ENCODE measurements at regions not wholly inside any gene's neighbourhood (a gene's known extent, or its start where the extent isn't known, plus 50 kb on each side); places are given as distances from the start of the nearest gene placed in this dataset.

DNA sequence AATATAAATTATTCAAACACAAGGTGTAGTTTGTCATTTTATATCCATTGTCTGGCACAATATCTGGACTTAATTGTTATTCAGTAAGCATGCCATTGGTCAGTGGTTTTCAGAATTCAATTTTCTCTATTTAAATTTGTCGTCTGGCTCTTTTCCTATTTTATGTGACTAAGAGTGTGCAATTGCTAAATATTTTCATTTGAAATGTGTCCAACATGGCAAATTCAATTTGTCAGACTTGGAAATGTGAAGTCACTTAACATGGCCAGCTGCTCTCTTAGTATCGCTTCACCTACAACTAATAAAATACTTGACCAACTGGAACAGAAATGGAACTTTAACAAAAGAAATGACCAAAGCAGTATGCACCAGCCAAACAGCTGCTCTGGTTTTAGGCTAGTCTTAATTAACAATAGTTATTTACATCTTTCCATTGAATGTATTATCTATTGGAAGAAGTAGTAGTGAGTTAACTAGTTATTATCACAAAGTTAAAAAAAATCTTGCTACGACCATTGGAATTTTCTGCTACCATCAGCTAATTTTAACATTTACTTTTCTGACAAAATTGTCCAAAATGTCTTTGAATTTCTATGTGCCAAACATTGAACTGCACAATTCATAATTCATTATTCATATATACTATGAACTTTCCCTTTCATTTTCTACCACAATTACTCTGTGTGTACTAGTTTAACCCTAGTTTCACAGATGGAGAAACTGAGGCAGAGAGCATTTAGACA is 720.7 kb upstream of the FAM174A start:
- 7 to 28% (median 19%) methylated on average over 3 of the region's 3 CpGs for WGBS, 3 donors
- Histone ChIP-seq H3K4me3 (no peak overlapping the region), H3K27me3 (ENCODE audit: insufficient read depth in 3 of 3, low read length in 2 of 3) (no peaks in the 10 kb centered on the region), H3K27ac (no peak overlapping the region), H3K9me3 (no peaks in the 10 kb centered on the region), H3K4me1 (no peaks in the 10 kb centered on the region), H3K36me3 (ENCODE audit: insufficient read depth in 1 of 2, low read depth in 1 of 2) (no peaks in the 10 kb centered on the region)
- no peak for ATAC-seq
- TF ChIP-seq, protein P1, sequence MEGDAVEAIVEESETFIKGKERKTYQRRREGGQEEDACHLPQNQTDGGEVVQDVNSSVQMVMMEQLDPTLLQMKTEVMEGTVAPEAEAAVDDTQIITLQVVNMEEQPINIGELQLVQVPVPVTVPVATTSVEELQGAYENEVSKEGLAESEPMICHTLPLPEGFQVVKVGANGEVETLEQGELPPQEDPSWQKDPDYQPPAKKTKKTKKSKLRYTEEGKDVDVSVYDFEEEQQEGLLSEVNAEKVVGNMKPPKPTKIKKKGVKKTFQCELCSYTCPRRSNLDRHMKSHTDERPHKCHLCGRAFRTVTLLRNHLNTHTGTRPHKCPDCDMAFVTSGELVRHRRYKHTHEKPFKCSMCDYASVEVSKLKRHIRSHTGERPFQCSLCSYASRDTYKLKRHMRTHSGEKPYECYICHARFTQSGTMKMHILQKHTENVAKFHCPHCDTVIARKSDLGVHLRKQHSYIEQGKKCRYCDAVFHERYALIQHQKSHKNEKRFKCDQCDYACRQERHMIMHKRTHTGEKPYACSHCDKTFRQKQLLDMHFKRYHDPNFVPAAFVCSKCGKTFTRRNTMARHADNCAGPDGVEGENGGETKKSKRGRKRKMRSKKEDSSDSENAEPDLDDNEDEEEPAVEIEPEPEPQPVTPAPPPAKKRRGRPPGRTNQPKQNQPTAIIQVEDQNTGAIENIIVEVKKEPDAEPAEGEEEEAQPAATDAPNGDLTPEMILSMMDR (IDR thresholded peaks at IDR 0.05) = no peak
- no peak for DNase-seq
- intact Hi-C loops (cut with DNase I) = no loop called here

DNA sequence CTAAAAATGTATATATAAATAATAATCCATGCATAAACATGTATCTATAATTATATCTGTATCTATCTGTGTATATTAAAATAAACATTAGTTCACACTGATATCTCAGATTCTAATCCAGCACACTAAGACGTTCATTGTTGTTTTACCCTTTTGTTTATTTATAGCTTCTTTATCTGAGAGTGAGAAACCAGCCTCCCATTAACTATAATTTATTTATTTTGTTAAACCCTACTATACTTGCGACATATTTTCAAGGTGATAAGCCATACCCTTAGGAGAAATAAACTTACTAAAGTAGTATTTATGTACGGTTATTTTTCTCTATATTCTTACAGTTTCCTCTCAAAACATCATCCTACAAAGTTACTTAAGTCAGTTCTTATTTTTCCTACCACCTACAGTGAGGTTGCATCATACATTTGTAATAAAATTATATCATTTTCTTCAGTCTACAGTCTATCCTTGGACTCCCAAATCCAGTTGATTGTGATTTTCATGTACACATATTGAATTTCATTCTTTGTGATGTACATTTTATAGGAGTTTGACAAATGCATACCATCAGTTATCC is 726.4 kb upstream of the FAM174A start:
- TF ChIP-seq, protein P1 (IDR thresholded peaks at IDR 0.05) = no peak
- WGBS, 3 donors = 80 to 92% (median 89%) methylated on average over 3 of the region's 3 CpGs

DNA sequence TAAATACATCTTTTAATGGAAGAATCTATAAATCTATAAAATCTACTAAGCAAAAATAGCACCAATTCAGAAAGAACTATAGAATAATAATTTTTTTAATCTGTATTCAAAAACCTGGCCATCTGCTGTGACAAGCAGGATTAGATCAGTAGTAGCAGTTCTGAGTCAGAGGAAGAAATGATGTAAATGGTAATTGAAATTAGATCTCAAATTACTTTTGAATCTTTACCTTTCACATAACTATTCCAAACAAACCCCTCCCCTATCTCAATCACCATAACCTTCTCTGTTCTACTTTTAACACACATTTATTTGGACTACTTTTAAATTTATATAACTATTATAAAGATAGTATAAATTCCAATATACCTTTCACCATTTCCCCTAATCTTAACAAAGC is 727.8 kb upstream of the FAM174A start:
- DNase-seq (no peak), ATAC-seq (no peak)
- H3K27ac ChIP-seq = no peak overlapping the region
- no peaks in the 10 kb centered on the region for H3K4me1 ChIP-seq
- no peaks in the 10 kb centered on the region for H3K27me3 ChIP-seq (ENCODE audit: insufficient read depth in 3 of 3, low read length in 2 of 3)
- TF ChIP-seq, protein P1 (IDR thresholded peaks at IDR 0.05) = no peak
- H3K9me3 ChIP-seq = no peaks in the 10 kb centered on the region
- H3K4me3 ChIP-seq = no peak overlapping the region
- no peaks in the 10 kb centered on the region for H3K36me3 ChIP-seq (ENCODE audit: insufficient read depth in 1 of 2, low read depth in 1 of 2)
- intact Hi-C loops (cut with DNase I) = no loop called here

More for the DNA sequence above, 726.4 kb upstream of the FAM174A start:
- intact Hi-C loops (cut with DNase I) = no loop called here
- Histone ChIP-seq H3K4me3 (no peak overlapping the region), H3K9me3 (no peaks in the 10 kb centered on the region), H3K4me1 (no peaks in the 10 kb centered on the region), H3K27me3 (ENCODE audit: insufficient read depth in 3 of 3, low read length in 2 of 3) (no peaks in the 10 kb centered on the region), H3K36me3 (ENCODE audit: insufficient read depth in 1 of 2, low read depth in 1 of 2) (no peaks in the 10 kb centered on the region), H3K27ac (no peak overlapping the region)
- no peak for DNase-seq
- no peak for ATAC-seq

DNA sequence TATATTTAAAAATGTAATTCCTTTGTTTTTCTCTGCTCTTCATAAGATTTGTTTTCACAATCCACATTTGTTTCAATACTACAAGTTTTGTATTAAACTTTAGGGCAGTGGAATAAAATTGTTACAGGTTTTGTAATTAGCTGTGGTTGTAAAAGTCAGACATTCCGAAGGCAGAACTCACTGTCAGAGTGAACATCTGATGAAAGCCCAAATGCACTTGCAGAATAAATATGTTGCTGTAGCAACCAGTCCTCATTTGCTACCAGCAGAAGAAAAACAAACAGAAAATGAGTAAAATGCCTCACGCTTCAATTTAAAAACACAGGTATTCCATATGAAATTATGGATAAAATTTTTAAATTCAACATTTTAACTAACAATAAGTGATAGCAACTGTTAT is 740.1 kb upstream of the FAM174A start:
- Histone ChIP-seq H3K9me3 (no peaks in the 10 kb centered on the region), H3K27me3 (ENCODE audit: insufficient read depth in 3 of 3, low read length in 2 of 3) (no peaks in the 10 kb centered on the region), H3K27ac (no peak overlapping the region), H3K36me3 (ENCODE audit: insufficient read depth in 1 of 2, low read depth in 1 of 2) (no peaks in the 10 kb centered on the region), H3K4me1 (no peaks in the 10 kb centered on the region), H3K4me3 (no peak overlapping the region)
- 27 to 54% (median 37%) methylated on average over 2 of the region's 2 CpGs for WGBS, 3 donors
- ATAC-seq = no peak
- intact Hi-C loops (cut with DNase I) = no loop called here
- no peak for DNase-seq
- TF ChIP-seq, protein P1 (IDR thresholded peaks at IDR 0.05) = no peak

DNA sequence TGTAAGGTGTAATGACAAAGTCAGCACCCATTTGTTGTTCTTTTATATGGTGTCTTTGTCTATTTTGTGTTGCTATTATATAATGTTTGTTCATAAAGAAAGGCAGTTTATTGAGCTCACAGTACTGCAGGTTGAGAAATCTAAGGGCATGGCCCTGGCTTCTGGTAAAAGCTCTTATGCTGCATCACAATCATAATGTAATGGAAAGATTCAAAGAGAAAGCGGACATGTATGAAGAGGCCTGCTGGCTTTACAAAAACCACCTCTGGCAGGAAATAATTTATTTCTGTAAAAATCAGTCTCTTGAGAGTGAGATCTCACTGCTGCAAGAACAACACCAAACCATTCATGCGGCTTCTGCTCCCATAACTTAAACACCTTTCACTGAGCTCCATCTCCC is 746.7 kb upstream of the FAM174A start:
- H3K4me3 ChIP-seq = no peak overlapping the region
- no peak for ATAC-seq
- TF ChIP-seq, protein P1 (IDR thresholded peaks at IDR 0.05) = no peak
- intact Hi-C loops (cut with DNase I) = no loop called here
- H3K27me3 ChIP-seq (ENCODE audit: insufficient read depth in 3 of 3, low read length in 2 of 3) = no peaks in the 10 kb centered on the region
- DNase-seq = no peak
- WGBS, 3 donors = 45 to 90% (median 48%) methylated on average over 2 of the region's 2 CpGs
- H3K9me3 ChIP-seq = no peaks in the 10 kb centered on the region
- H3K4me1 ChIP-seq = no peaks in the 10 kb centered on the region
- no peak overlapping the region for H3K27ac ChIP-seq
- H3K36me3 ChIP-seq (ENCODE audit: insufficient read depth in 1 of 2, low read depth in 1 of 2) = no peaks in the 10 kb centered on the region
